ENCODE measurements at regions not wholly inside any gene's neighbourhood (a gene's known extent, or its start where the extent isn't known, plus 50 kb on each side); places are given as distances from the start of the nearest gene placed in this dataset.

DNA sequence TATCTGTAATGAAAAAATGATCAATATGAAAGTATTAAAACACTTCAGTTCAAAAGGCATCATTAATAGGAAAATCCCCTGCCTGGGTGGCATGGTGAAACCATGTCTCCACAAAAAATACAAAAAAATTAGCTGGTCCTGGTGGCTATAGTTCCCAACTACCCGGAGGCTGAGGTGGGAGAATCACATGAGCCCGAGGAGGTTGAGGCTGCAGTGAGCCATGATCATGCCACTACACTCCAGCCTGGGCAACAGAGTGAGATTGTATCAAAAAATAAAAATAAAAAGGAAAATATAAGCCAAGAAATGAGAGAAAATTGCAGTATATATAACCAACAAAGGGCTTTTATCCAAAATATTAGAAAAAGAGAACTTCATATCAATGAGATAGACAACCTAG is 71.6 kb upstream of the MYCN start:
- H3K27ac ChIP-seq: no peak overlapping the region
- intact Hi-C loops (cut with DNase I): no loop called here
- no peaks in the 10 kb centered on the region for H3K9me3 ChIP-seq
- no peaks in the 10 kb centered on the region for H3K27me3 ChIP-seq
- DNase-seq: no peak
- no peaks in the 10 kb centered on the region for H3K36me3 ChIP-seq
- ATAC-seq: no peak
- H3K4me3 ChIP-seq: no peak overlapping the region
- H3K4me1 ChIP-seq: no peaks in the 10 kb centered on the region
- TF ChIP-seq, protein P1, sequence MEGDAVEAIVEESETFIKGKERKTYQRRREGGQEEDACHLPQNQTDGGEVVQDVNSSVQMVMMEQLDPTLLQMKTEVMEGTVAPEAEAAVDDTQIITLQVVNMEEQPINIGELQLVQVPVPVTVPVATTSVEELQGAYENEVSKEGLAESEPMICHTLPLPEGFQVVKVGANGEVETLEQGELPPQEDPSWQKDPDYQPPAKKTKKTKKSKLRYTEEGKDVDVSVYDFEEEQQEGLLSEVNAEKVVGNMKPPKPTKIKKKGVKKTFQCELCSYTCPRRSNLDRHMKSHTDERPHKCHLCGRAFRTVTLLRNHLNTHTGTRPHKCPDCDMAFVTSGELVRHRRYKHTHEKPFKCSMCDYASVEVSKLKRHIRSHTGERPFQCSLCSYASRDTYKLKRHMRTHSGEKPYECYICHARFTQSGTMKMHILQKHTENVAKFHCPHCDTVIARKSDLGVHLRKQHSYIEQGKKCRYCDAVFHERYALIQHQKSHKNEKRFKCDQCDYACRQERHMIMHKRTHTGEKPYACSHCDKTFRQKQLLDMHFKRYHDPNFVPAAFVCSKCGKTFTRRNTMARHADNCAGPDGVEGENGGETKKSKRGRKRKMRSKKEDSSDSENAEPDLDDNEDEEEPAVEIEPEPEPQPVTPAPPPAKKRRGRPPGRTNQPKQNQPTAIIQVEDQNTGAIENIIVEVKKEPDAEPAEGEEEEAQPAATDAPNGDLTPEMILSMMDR (IDR thresholded peaks at IDR 0.05): no peak

DNA sequence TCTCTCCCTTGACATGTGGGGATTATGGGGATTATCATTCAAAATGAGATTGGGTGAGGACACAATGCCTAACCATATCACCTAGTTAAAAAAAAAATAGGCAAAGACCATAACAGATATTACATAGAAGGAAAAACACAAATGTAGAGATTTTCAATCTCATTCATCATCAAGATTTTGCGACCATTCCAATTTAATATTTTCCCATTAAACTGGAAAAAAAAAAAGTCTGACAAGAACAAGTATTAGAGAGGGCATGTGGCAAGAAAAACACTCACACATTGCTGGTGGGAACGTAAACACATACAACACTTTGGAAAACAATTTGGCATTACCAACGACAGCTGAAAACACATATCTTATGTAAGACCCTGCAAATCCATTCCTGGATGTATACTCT is 71.0 kb upstream of the MYCN start:
- DNase-seq (no peak), ATAC-seq (no peak)
- Histone ChIP-seq H3K27me3 (no peaks in the 10 kb centered on the region), H3K4me1 (no peaks in the 10 kb centered on the region), H3K27ac (no peak overlapping the region), H3K9me3 (no peaks in the 10 kb centered on the region), H3K36me3 (no peaks in the 10 kb centered on the region), H3K4me3 (no peak overlapping the region)
- TF ChIP-seq, protein P1 (IDR thresholded peaks at IDR 0.05): no peak
- intact Hi-C loops (cut with DNase I): no loop called here

DNA sequence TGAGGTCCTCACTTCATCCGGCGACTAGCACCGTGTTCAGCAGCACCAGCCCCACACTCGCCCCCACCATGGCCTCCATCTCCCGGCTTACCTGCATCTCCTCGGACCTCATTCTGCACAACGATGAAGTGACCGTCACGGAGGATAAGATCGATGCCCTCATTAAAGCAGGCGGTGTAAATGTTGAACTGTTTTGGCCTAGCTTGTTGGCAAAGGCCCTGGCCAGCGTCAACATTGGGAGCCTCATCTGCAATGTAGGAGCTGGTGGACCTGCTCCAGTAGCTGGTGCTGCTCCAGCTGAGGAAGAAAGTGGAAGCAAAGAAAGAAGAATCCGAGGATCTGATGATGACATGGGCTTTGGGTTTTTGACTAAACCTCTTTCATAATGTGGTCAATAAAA is 70.5 kb upstream of the MYCN start:
- intact Hi-C loops (cut with DNase I): no loop called here
- TF ChIP-seq, protein P1 (IDR thresholded peaks at IDR 0.05): no peak
- no peak for ATAC-seq
- Histone ChIP-seq H3K9me3 (no peaks in the 10 kb centered on the region), H3K4me1 (no peaks in the 10 kb centered on the region), H3K4me3 (no peak overlapping the region), H3K27me3 (no peaks in the 10 kb centered on the region), H3K36me3 (no peaks in the 10 kb centered on the region), H3K27ac (no peak overlapping the region)
- DNase-seq: no peak

DNA sequence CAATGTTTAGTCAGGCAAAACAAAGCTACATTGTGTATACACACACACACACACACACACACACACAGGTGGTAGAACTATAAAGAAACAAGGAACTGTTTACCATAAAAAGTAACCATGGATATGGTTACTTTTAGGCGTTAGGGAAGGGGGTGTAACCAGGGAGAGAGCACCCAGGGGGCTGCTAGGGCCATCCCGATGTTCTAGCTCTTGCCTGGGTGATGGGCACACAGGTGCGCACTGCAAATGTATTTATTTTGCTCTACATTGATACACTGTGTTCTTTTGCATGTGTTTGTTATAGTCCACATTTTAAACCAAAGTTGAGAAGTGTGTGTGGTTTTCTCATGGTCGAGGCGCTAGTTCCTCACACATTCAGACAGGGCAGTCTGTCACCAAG is 69.8 kb upstream of the MYCN start:
- Histone ChIP-seq H3K4me1 (no peaks in the 10 kb centered on the region), H3K4me3 (no peak overlapping the region), H3K9me3 (no peaks in the 10 kb centered on the region), H3K27me3 (no peaks in the 10 kb centered on the region), H3K36me3 (no peaks in the 10 kb centered on the region), H3K27ac (no peak overlapping the region)
- DNase-seq (no peak), ATAC-seq (no peak)
- intact Hi-C loops (cut with DNase I): no loop called here
- TF ChIP-seq, protein P1 (IDR thresholded peaks at IDR 0.05): no peak

DNA sequence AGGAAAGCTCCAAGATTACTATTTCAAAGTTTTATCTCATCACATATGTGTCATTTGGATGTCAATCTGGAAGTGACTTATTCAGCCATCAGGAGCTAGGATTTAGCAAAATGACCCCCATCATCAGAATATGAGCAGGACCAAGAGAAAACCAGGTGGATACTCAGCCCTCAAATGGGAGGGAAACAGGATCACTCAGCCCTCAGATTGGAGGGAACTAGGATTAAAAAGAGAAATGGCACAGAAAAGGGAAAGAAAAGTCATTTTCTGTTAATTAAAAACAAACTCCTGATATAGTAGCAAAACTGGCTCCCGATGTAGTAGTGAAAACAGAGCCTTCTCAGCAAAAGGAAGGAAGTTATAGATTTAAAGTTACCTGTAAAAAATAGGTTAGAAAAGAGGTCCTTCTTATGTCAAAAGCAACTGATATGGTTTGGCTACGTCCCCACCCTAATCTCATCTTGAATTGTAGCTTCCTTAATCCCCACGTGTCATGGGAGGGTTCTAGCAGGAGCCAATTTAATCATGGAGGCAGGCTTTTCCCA is 69.0 kb upstream of the MYCN start:
- no peak for ATAC-seq
- no peaks in the 10 kb centered on the region for H3K27me3 ChIP-seq
- no peak for DNase-seq
- no peaks in the 10 kb centered on the region for H3K36me3 ChIP-seq
- TF ChIP-seq, protein P1 (IDR thresholded peaks at IDR 0.05): no peak
- H3K9me3 ChIP-seq: no peaks in the 10 kb centered on the region
- no peak overlapping the region for H3K4me3 ChIP-seq
- no peak overlapping the region for H3K27ac ChIP-seq
- intact Hi-C loops (cut with DNase I): no loop called here
- no peaks in the 10 kb centered on the region for H3K4me1 ChIP-seq

DNA sequence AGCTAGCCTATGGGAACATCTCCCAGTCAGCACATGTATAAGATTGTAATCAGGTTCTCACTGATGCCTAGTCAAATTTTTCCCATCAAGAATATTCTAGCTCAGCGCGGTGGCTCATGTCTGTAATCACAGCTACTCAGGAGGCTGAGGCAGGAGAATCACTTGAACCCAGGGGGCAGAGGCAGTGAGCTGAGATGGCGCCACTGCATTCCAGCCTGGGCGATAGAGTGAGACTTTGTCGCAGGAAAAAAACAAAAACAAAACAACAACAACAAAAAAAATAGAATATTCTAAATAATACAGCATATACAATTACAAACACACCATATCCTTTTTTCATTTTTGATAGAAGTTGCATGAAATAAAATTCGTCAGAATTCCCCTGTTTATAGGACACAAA is 67.5 kb upstream of the MYCN start:
- intact Hi-C loops (cut with DNase I): no loop called here
- Histone ChIP-seq H3K27ac (no peak overlapping the region), H3K27me3 (no peaks in the 10 kb centered on the region), H3K9me3 (no peaks in the 10 kb centered on the region), H3K4me1 (no peaks in the 10 kb centered on the region), H3K4me3 (no peak overlapping the region), H3K36me3 (no peaks in the 10 kb centered on the region)
- DNase-seq: no peak
- TF ChIP-seq, protein P1 (IDR thresholded peaks at IDR 0.05): no peak
- no peak for ATAC-seq

Measured in upper lobe of right lung (tissue), 1 donor.